ENCODE measurements at regions not wholly inside any gene's neighbourhood (a gene's known extent, or its start where the extent isn't known, plus 50 kb on each side); places are given as distances from the start of the nearest gene placed in this dataset.

GRCh38 chr20:21836346-21836745 lies 130.9 kb downstream of the PAX1 start:
- no peaks in the 10 kb centered on the region for H3K79me2 ChIP-seq (ENCODE audit: insufficient read depth, low read length)
- in situ Hi-C loops (cut with HindIII; ENCODE audit: extremely low pct_ligation_motif_present, low pct_unique_long_range_greater_than_20kb): no loop called here
- WGBS (ENCODE audit: low lambda C conversion rate): 0% methylated on average over 1 of the region's 1 CpG
- no peak overlapping the region for H3K27ac ChIP-seq (ENCODE audit: extremely low read length, insufficient read depth, low read length)
- H3K9me3 ChIP-seq (ENCODE audit: low read length): no peaks in the 10 kb centered on the region
- no peak overlapping the region for H3K9ac ChIP-seq (ENCODE audit: insufficient read depth, low read depth, low read length)
- no peaks in the 10 kb centered on the region for H3K4me1 ChIP-seq (ENCODE audit: insufficient read depth, low read length)
- H3K36me3 ChIP-seq (replicated peaks in 1 of 2; ENCODE audit: control insufficient read depth in 1 of 2, insufficient read depth in 2 of 2, low read length in 2 of 2): no peaks in the 10 kb centered on the region
- BruUV-seq (replicated peaks): no TSS peak
- ATAC-seq: no peak
- FAIRE-seq: no peak
- ChIA-PET CTCF (ENCODE audit: low intra/inter-chr PET ratio, low total read pairs) (no interaction called here), POLR2A (no interaction called here)
- H4K20me1 ChIP-seq (ENCODE audit: insufficient read depth, low read length): no peaks in the 10 kb centered on the region
- DNase-seq (ENCODE audit: low spot score): no peak
- intact Hi-C loops (cut with micrococcal nuclease; ENCODE audit: unreplicated experiment): no loop called here
- peaks cover 0 to 7% of the 10 kb centered on the region in 2 experiments; a peak in 2 of 5 replicates for H3K27me3 ChIP-seq (ENCODE audit: control insufficient read depth in 1 of 2, insufficient read depth in 2 of 2, low read length in 2 of 2)
- H2AFZ ChIP-seq (ENCODE audit: low read length): no peak overlapping the region
- H3K4me3 ChIP-seq (replicated peaks in 1 of 3; ENCODE audit: insufficient read depth in 1 of 3, low read depth in 2 of 3, low read length in 3 of 3): no peak overlapping the region
- no peak overlapping the region for H3K4me2 ChIP-seq (ENCODE audit: low read depth, low read length)
- no peak for TF ChIP-seq ZNF329 (CRISPR knock-in tag; IDR thresholded peaks at IDR 0.05; ENCODE audit: low read depth)
- TF ChIP-seq KDM5B (CRISPR knock-in tag; IDR thresholded peaks at IDR 0.05; ENCODE audit: borderline replicate concordance): no peak
- TF ChIP-seq ZBTB49 (CRISPR knock-in tag; IDR thresholded peaks at IDR 0.05; ENCODE audit: borderline replicate concordance): no peak
- TF ChIP-seq NKX3-1 (CRISPR knock-in tag; IDR thresholded peaks at IDR 0.05): no peak
- no peak for TF ChIP-seq ZNF280D (CRISPR knock-in tag; IDR thresholded peaks at IDR 0.05)
- no peak for TF ChIP-seq SRSF1 (optimal IDR thresholded peaks at IDR 0.05; ENCODE audit: low read depth, low read length)
- TF ChIP-seq CBFB (CRISPR knock-in tag; IDR thresholded peaks at IDR 0.05): no peak
- TF ChIP-seq FIP1L1 (IDR thresholded peaks at IDR 0.05; ENCODE audit: borderline replicate concordance, insufficient read depth, low read depth, low read length): no peak
- TF ChIP-seq MYC (CRISPR knock-in tag; IDR thresholded peaks at IDR 0.05; ENCODE audit: borderline replicate concordance): no peak
- TF ChIP-seq ZNF629 (CRISPR knock-in tag; conservative IDR thresholded peaks at IDR 0.05): no peak

All from HepG2 (cell line).